Inflammatory macrophage (primary cell): ENCODE measurements at regions not wholly inside any gene's neighbourhood (a gene's known extent, or its start where the extent isn't known, plus 50 kb on each side); places are given as distances from the start of the nearest gene placed in this dataset.
"Not testable (repeated sequence)": the region's sequence is repeated elsewhere in the genome, so short reads cannot be mapped to it uniquely, and the experiment has no call there.

Experiments
- DNase-seq, 2 donors: peaks; one replicate each; pipeline ENCODE4 v3.0.0-alpha.2; 2020 to 2022

GRCh38 chr3:151552589-151552988 is 91.7 kb upstream of the IGSF10 start:
- no peak for DNase-seq

- DNase-seq: no peak
Measured at GRCh38 chr3:151550642-151551041, 89.8 kb upstream of the IGSF10 start.

- DNase-seq: no peak
Measured at GRCh38 chr3:151550025-151550618, 89.3 kb upstream of the IGSF10 start.

GRCh38 chr3:151548195-151548594 is 87.3 kb upstream of the IGSF10 start:
- DNase-seq: no peak

GRCh38 chr3:151544164-151544548 is 83.3 kb upstream of the IGSF10 start:
- DNase-seq: no peak

GRCh38 chr3:151541178-151541577 is 80.3 kb upstream of the IGSF10 start:
- DNase-seq: no peak

GRCh38 chr3:151539599-151539998 is 78.7 kb upstream of the IGSF10 start:
- DNase-seq: no peak

- peak; percentile 19 to 53 for DNase-seq
Measured at GRCh38 chr3:151538456-151539393, 77.9 kb upstream of the IGSF10 start.

GRCh38 chr3:151537726-151538125 is 76.9 kb upstream of the IGSF10 start:
- no peak for DNase-seq

- DNase-seq: peak; percentile 22 to 64
Measured at GRCh38 chr3:151526757-151527156, 65.9 kb upstream of the IGSF10 start.

- DNase-seq: no peak
Measured at GRCh38 chr3:151520105-151520504, 59.2 kb upstream of the IGSF10 start.

GRCh38 chr3:151511433-151511832 is 50.6 kb upstream of the IGSF10 start:
- DNase-seq: not testable (repeated sequence)
